Gastroesophageal sphincter (tissue), 4 donors: ENCODE measurements at regions not wholly inside any gene's neighbourhood (a gene's known extent, or its start where the extent isn't known, plus 50 kb on each side); places are given as distances from the start of the nearest gene placed in this dataset.

ENCODE experiments used
- ATAC-seq: fragments of 150-250 bp; one replicate; pipeline ENCODE4 v1.9.1; 2016; ENCODE audit warnings: mild to moderate bottlenecking, moderate library complexity
- H3K27ac ChIP-seq, 4 donors: fragments of 200-600 bp; sonication (generic) in 3 of 4; 1 replicate in 3 of 4; 2 replicates in 1 of 4; pipeline ENCODE4 v1.5.1; 2016 to 2019
- H3K27me3 ChIP-seq: fragments of 200-600 bp; sonication (generic); one replicate; pipeline ENCODE4 v1.5.1; 2019
- H3K36me3 ChIP-seq, 2 donors: fragments of 200-600 bp; sonication (generic); one replicate each; pipeline ENCODE4 v1.5.1; 2019; ENCODE audit warnings: control low read depth in 1 of 2
- H3K4me1 ChIP-seq, 3 donors: fragments of 200-600 bp; sonication (generic); 1 replicate in 2 of 3; 2 replicates in 1 of 3; pipeline ENCODE4 v1.5.1; 2016 to 2019; ENCODE audit warnings: control low read depth in 2 of 3
- H3K4me3 ChIP-seq, 2 donors: fragments of 200-600 bp; sonication (generic); one replicate each; pipeline ENCODE4 v1.5.1; 2019; ENCODE audit warnings: mild to moderate bottlenecking in 1 of 2, moderate library complexity in 1 of 2
- H3K9me3 ChIP-seq, 3 donors: fragments of 200-600 bp; sonication (generic); one replicate each; pipeline ENCODE4 v1.5.1; 2017 to 2019; ENCODE audit warnings: control low read depth in 2 of 3
- CTCF ChIP-seq, 4 experiments: fragments of 200-600 bp in 2 of 4; fragments of 450-650 bp in 2 of 4; sonication (generic) in 1 of 4; IDR thresholded peaks; one replicate each; pipeline ENCODE4 v1.5.1; 2017 to 2019; ENCODE audit warnings: antibody characterized with exemption in 4 of 4, mild to moderate bottlenecking in 2 of 4, moderate library complexity in 2 of 4
- EP300 ChIP-seq: sonication (generic); formaldehyde crosslinking; IDR thresholded peaks from one replicate; pipeline ENCODE4 v1.6.1; 2017; ENCODE audit warnings: antibody characterized with exemption, mild to moderate bottlenecking
- POLR2A ChIP-seq, 2 donors: fragments of 450-650 bp; IDR thresholded peaks; one replicate each; pipeline ENCODE4 v1.6.1; 2017; ENCODE audit warnings: antibody characterized with exemption in 2 of 2, mild to moderate bottlenecking in 2 of 2, moderate library complexity in 1 of 2
- POLR2AphosphoS5 ChIP-seq: sonication (generic); formaldehyde crosslinking; IDR thresholded peaks from one replicate; pipeline ENCODE4 v1.6.1; 2017; ENCODE audit warnings: antibody characterized with exemption
- WGBS, 2 donors: methylation state at CpG; one replicate each; pipeline ENCODE4 v1.1.5; 2018; ENCODE audit warnings: low coverage in 1 of 2; 5-methylcytosine and 5-hydroxymethylcytosine counted together

- Histone ChIP-seq H3K27me3 (peaks cover 11% of the 10 kb centered on the region), H3K9me3 (no peaks in the 10 kb centered on the region), H3K4me3 (no peak overlapping the region), H3K36me3 (no peaks in the 10 kb centered on the region), H3K4me1 (no peaks in the 10 kb centered on the region), H3K27ac (no peak overlapping the region)
- TF ChIP-seq EP300 (no peak), POLR2AphosphoS5 (no peak), CTCF (IDR thresholded peaks at IDR 0.05) (no peak), POLR2A (IDR thresholded peaks at IDR 0.05) (no peak)
- 81 to 85% methylated on average over 5 of the region's 11 CpGs for WGBS, 2 donors
- no peak for ATAC-seq
These were observed 70.8 kb downstream of the BMP2 start for GRCh38 chr20:6838181-6838826.

DNA sequence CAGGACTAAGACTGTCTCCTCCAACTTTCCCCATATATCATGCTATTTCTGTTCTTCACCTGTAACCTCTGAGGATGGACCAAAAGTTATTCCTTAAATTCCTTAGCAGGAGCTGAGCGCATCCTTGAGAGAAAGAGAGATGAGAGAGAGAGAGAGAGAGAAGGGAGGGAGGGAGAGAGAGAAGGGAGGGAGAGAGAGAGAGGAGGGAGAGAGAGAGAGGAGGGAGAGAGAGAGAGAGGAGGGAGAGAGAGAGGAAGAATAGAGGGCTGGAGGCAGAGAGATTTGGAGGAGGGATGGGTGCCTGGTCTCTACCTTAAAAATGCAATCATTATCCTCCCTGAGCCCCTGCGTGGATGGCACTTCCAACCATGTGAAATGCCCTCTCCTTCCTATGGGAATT is 73.6 kb downstream of the BMP2 start:
- no peak overlapping the region for H3K4me3 ChIP-seq
- H3K4me1 ChIP-seq: no peaks in the 10 kb centered on the region
- no peaks in the 10 kb centered on the region for H3K36me3 ChIP-seq
- ATAC-seq: no peak
- peaks cover 16% of the 10 kb centered on the region for H3K27me3 ChIP-seq
- no peaks in the 10 kb centered on the region for H3K9me3 ChIP-seq
- no peak overlapping the region for H3K27ac ChIP-seq
- WGBS, 2 donors: 69 to 83% methylated on average over 1 of the region's 2 CpGs
- no peak for TF ChIP-seq POLR2AphosphoS5
- no peak for TF ChIP-seq CTCF (IDR thresholded peaks at IDR 0.05)
- no peak for TF ChIP-seq EP300
- TF ChIP-seq POLR2A (IDR thresholded peaks at IDR 0.05): no peak

DNA sequence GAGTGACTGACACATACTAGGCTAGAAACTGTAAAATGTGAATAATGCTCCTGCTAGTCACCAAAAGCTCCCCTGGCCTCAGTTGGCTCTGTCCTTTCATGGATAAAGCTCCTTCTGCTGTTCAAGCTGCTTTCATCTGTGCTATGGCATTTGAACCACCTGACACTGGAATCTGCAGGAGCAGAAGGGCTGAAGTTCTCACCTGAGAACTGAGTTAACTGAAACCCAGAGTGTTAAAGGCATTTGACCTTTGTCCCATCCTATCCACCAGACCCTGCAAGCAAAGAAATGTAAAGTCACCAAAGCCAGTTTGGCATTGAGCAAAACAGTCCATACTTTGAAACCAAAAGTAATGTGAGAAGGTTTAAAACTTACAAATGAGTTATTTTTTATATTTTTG is 77.7 kb downstream of the BMP2 start:
- TF ChIP-seq EP300: no peak
- no peak for TF ChIP-seq CTCF (IDR thresholded peaks at IDR 0.05)
- no peak for TF ChIP-seq POLR2AphosphoS5
- TF ChIP-seq POLR2A (IDR thresholded peaks at IDR 0.05): no peak
- H3K9me3 ChIP-seq: no peaks in the 10 kb centered on the region
- H3K27me3 ChIP-seq: peaks cover 14% of the 10 kb centered on the region
- H3K4me3 ChIP-seq: no peak overlapping the region
- no peak for ATAC-seq
- H3K27ac ChIP-seq: no peak overlapping the region
- no peaks in the 10 kb centered on the region for H3K4me1 ChIP-seq
- no peaks in the 10 kb centered on the region for H3K36me3 ChIP-seq

GRCh38 chr20:6848041-6848440 is 80.6 kb downstream of the BMP2 start:
- Histone ChIP-seq H3K4me3 (no peak overlapping the region), H3K27ac (no peak overlapping the region), H3K4me1 (no peaks in the 10 kb centered on the region), H3K36me3 (no peaks in the 10 kb centered on the region), H3K27me3 (peaks cover 9% of the 10 kb centered on the region), H3K9me3 (no peaks in the 10 kb centered on the region)
- no peak for ATAC-seq
- WGBS, 2 donors: 75 to 82% methylated on average over 3 of the region's 3 CpGs
- TF ChIP-seq CTCF (IDR thresholded peaks at IDR 0.05): no peak
- no peak for TF ChIP-seq POLR2AphosphoS5
- TF ChIP-seq POLR2A (IDR thresholded peaks at IDR 0.05): no peak
- TF ChIP-seq EP300: no peak

DNA sequence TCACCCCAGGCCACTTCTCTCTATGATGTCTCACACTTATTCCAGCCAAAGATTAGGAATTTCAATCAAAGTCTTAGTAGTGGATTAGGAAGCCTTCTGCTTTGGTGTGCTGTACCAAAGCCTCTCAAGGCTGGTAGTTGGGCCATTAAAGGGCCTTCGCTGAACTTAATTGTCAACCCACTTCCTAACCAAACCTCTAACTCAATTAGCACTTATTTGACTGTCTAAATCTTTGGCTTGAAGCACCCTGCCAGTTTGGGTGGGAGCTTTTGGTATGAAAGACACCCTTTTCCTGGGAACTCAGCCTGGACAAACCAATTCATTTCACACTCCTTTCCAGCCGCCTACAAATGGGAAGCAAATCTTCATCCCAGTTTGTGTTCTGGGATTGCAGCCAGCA is 81.5 kb downstream of the BMP2 start:
- no peak overlapping the region for H3K4me3 ChIP-seq
- TF ChIP-seq EP300: no peak
- no peak for TF ChIP-seq POLR2A (IDR thresholded peaks at IDR 0.05)
- no peak for TF ChIP-seq CTCF (IDR thresholded peaks at IDR 0.05)
- TF ChIP-seq POLR2AphosphoS5: no peak
- no peaks in the 10 kb centered on the region for H3K36me3 ChIP-seq
- H3K4me1 ChIP-seq: no peaks in the 10 kb centered on the region
- no peak for ATAC-seq
- WGBS, 2 donors: 36 to 39% methylated on average over 2 of the region's 2 CpGs
- peaks cover 9% of the 10 kb centered on the region for H3K27me3 ChIP-seq
- H3K9me3 ChIP-seq: no peaks in the 10 kb centered on the region
- H3K27ac ChIP-seq: no peak overlapping the region
